Hypothalamus (tissue), 51 donors: ENCODE measurements at regions not wholly inside any gene's neighbourhood (a gene's known extent, or its start where the extent isn't known, plus 50 kb on each side); places are given as distances from the start of the nearest gene placed in this dataset.

Experiments used
- DNase-seq, 51 donors: peaks; one replicate each; lab custom pipeline; 2025; lab: John Stamatoyannopoulos, UW

- peak in 44 of 51 donors; percentile 9 to 86 (median 44) for DNase-seq
These were observed 128.2 kb downstream of the CPEB2 start for GRCh38 chr4:15130441-15130840.

GRCh38 chr4:15131551-15131950 is 129.3 kb downstream of the CPEB2 start:
- no peak for DNase-seq

GRCh38 chr4:15132739-15133138 is 130.5 kb downstream of the CPEB2 start:
- DNase-seq, result peak in 33 of 51 donors; percentile 0 to 81 (median 41)

- no peak for DNase-seq
These were observed 137.3 kb downstream of the CPEB2 start for GRCh38 chr4:15139599-15139998.

- DNase-seq, result no peak
These were observed 139.9 kb downstream of the CPEB2 start for GRCh38 chr4:15142201-15142600.

GRCh38 chr4:15143551-15143950 is 141.3 kb downstream of the CPEB2 start:
- no peak for DNase-seq

- DNase-seq, result peak in 2 of 51 donors; percentile 21 to 35
These were observed 142.1 kb downstream of the CPEB2 start for GRCh38 chr4:15144249-15144966.

- DNase-seq, result no peak
These were observed 142.7 kb downstream of the CPEB2 start for GRCh38 chr4:15144967-15145295.

GRCh38 chr4:15145709-15146108 is 143.4 kb downstream of the CPEB2 start:
- DNase-seq, result no peak

GRCh38 chr4:15147714-15148113 is 145.4 kb downstream of the CPEB2 start:
- DNase-seq, result peak in 36 of 51 donors; percentile 2 to 88 (median 49)

GRCh38 chr4:15148199-15148598 is 145.9 kb downstream of the CPEB2 start:
- peak in 26 of 51 donors; percentile 2 to 79 (median 29) for DNase-seq

GRCh38 chr4:15148691-15149090 is 146.4 kb downstream of the CPEB2 start:
- DNase-seq, result peak in 4 of 51 donors; percentile 26 to 76 (median 50)

GRCh38 chr4:15149234-15149838 is 147.1 kb downstream of the CPEB2 start:
- peak in 4 of 51 donors; percentile 26 to 79 (median 44) for DNase-seq

- peak; percentile 28 to 93 (median 81) for DNase-seq
These were observed 147.7 kb downstream of the CPEB2 start for GRCh38 chr4:15149839-15150592.

GRCh38 chr4:15150631-15151030 is 148.3 kb downstream of the CPEB2 start:
- no peak for DNase-seq

- no peak for DNase-seq
These were observed 148.8 kb downstream of the CPEB2 start for GRCh38 chr4:15151033-15151432.

- DNase-seq, result no peak
These were observed 151.4 kb downstream of the CPEB2 start for GRCh38 chr4:15153662-15154061.

GRCh38 chr4:15158406-15159091 is 156.3 kb downstream of the CPEB2 start:
- DNase-seq, result no peak

- peak in 2 of 51 donors; percentile 47 to 50 for DNase-seq
These were observed 157.3 kb downstream of the CPEB2 start for GRCh38 chr4:15159477-15160019.

GRCh38 chr4:15161439-15161838 is 159.2 kb downstream of the CPEB2 start:
- DNase-seq, result no peak

GRCh38 chr4:15162046-15162445 is 159.8 kb downstream of the CPEB2 start:
- no peak for DNase-seq
